Lower lobe of right lung (tissue), 2 donors: ENCODE measurements at regions not wholly inside any gene's neighbourhood (a gene's known extent, or its start where the extent isn't known, plus 50 kb on each side); places are given as distances from the start of the nearest gene placed in this dataset.

Experiments
- ATAC-seq, 2 donors: fragments of 200-7000 bp; cut with Tn5 transposase; one replicate each; pipeline ENCODE4 v1.9.1; 2020 to 2022; ENCODE audit warnings: mild to moderate bottlenecking in 2 of 2, moderate library complexity in 2 of 2
- DNase-seq: peaks from one replicate; pipeline ENCODE4 v3.0.0-alpha.2; 2020
- H3K27ac ChIP-seq: fragments of 200-600 bp; one replicate; pipeline ENCODE4 v1.8.0; 2022
- H3K27me3 ChIP-seq: fragments of 200-600 bp; one replicate; pipeline ENCODE4 v1.8.0; 2022; ENCODE audit warnings: low read depth
- H3K36me3 ChIP-seq: fragments of 200-600 bp; one replicate; pipeline ENCODE4 v1.8.0; 2022; ENCODE audit warnings: mild to moderate bottlenecking
- H3K4me1 ChIP-seq: fragments of 200-600 bp; one replicate; pipeline ENCODE4 v1.8.0; 2022
- H3K4me3 ChIP-seq: fragments of 200-600 bp; one replicate; pipeline ENCODE4 v1.8.0; 2022; ENCODE audit warnings: mild to moderate bottlenecking
- H3K9me3 ChIP-seq: fragments of 200-600 bp; one replicate; pipeline ENCODE4 v1.8.0; 2022
- CTCF ChIP-seq: fragments of 200-600 bp; IDR thresholded peaks from one replicate; pipeline ENCODE4 v1.8.0; 2022; ENCODE audit warnings: antibody characterized with exemption, mild to moderate bottlenecking
- intact Hi-C: fragments of 100-400 bp; cut with DNase I; formaldehyde crosslinking; loops from one replicate; pipeline ENCODE4 v1.11.0; 2022
- donor health status: DM: no; HTN: yes; CAD: no; lungs with severe emphysema.

GRCh38 chr10:52658112-52658511 is 114.5 kb downstream of the MBL2 start:
- intact Hi-C loops = no loop called here
- Histone ChIP-seq H3K9me3 (no peaks in the 10 kb centered on the region), H3K27me3 (no peaks in the 10 kb centered on the region), H3K4me3 (no peak overlapping the region), H3K4me1 (peaks cover 2% of the 10 kb centered on the region), H3K27ac (no peak overlapping the region), H3K36me3 (no peaks in the 10 kb centered on the region)
- ATAC-seq = no peak
- DNase-seq = no peak
- no peak for TF ChIP-seq CTCF

GRCh38 chr10:52659085-52659484 is 113.5 kb downstream of the MBL2 start:
- no peaks in the 10 kb centered on the region for H3K4me1 ChIP-seq
- DNase-seq = no peak
- TF ChIP-seq CTCF = no peak
- no peaks in the 10 kb centered on the region for H3K36me3 ChIP-seq
- intact Hi-C loops = no loop called here
- no peaks in the 10 kb centered on the region for H3K9me3 ChIP-seq
- H3K27me3 ChIP-seq = no peaks in the 10 kb centered on the region
- ATAC-seq = no peak
- no peak overlapping the region for H3K27ac ChIP-seq
- no peak overlapping the region for H3K4me3 ChIP-seq

GRCh38 chr10:52662256-52662655 is 110.3 kb downstream of the MBL2 start:
- intact Hi-C loops = no loop called here
- Histone ChIP-seq H3K4me3 (no peak overlapping the region), H3K27ac (no peak overlapping the region), H3K27me3 (no peaks in the 10 kb centered on the region), H3K36me3 (no peaks in the 10 kb centered on the region), H3K9me3 (peaks cover 11% of the 10 kb centered on the region), H3K4me1 (no peaks in the 10 kb centered on the region)
- no peak for TF ChIP-seq CTCF
- DNase-seq (no peak), ATAC-seq (no peak)

- ATAC-seq = no peak
- Histone ChIP-seq H3K4me1 (no peaks in the 10 kb centered on the region), H3K4me3 (no peak overlapping the region), H3K9me3 (peaks cover 12% of the 10 kb centered on the region), H3K36me3 (no peaks in the 10 kb centered on the region), H3K27ac (no peak overlapping the region), H3K27me3 (no peaks in the 10 kb centered on the region)
- TF ChIP-seq CTCF = no peak
- intact Hi-C loops = no loop called here
- no peak for DNase-seq
Observed at GRCh38 chr10:52663161-52663560, 109.4 kb downstream of the MBL2 start.

GRCh38 chr10:52664629-52665028 is 108.0 kb downstream of the MBL2 start:
- Histone ChIP-seq H3K27me3 (no peaks in the 10 kb centered on the region), H3K9me3 (peaks cover 12% of the 10 kb centered on the region), H3K36me3 (no peaks in the 10 kb centered on the region), H3K4me3 (no peak overlapping the region), H3K4me1 (no peaks in the 10 kb centered on the region), H3K27ac (no peak overlapping the region)
- intact Hi-C loops = no loop called here
- no peak for DNase-seq
- TF ChIP-seq CTCF = no peak
- ATAC-seq = no peak

- Histone ChIP-seq H3K4me3 (no peak overlapping the region), H3K27ac (no peak overlapping the region), H3K4me1 (no peaks in the 10 kb centered on the region), H3K36me3 (no peaks in the 10 kb centered on the region), H3K27me3 (no peaks in the 10 kb centered on the region), H3K9me3 (peaks cover 12% of the 10 kb centered on the region)
- ATAC-seq (no peak), DNase-seq (no peak)
- intact Hi-C loops = no loop called here
- no peak for TF ChIP-seq CTCF
Observed at GRCh38 chr10:52665821-52666220, 106.8 kb downstream of the MBL2 start.
